ENCODE measurements at regions not wholly inside any gene's neighbourhood (a gene's known extent, or its start where the extent isn't known, plus 50 kb on each side); places are given as distances from the start of the nearest gene placed in this dataset.

DNA sequence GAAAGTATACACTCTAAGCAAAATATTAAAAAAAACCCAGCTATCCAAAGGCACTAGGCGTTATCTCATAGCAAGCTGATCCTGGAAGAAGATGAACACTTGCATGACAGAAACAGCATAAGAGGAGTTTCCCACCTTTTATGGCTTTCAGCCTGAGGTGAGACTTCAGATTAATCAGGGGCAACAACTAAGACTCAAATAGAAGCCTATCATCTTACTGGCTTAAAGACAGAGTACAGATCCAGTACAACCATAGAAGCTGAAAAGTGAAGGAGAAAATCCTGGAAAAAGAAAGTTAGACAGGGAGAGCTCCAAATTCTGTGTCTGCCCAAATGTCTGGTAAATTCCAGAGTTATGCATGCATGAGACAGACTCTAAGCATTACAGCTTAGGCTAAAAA lies 360.8 kb upstream of the KCNN2 start:
- DNase-seq (ENCODE audit: low read depth in 1 of 2, low spot score in 2 of 2) = no peak
- Histone ChIP-seq H3K27me3 (replicated peaks) (peaks cover 5% of the 10 kb centered on the region), H3K4me3 (no peak overlapping the region), H3K4me1 (replicated peaks) (no peaks in the 10 kb centered on the region), H3K9me3 (replicated peaks) (no peaks in the 10 kb centered on the region), H3K27ac (no peak overlapping the region), H3K36me3 (no peaks in the 10 kb centered on the region)

DNA sequence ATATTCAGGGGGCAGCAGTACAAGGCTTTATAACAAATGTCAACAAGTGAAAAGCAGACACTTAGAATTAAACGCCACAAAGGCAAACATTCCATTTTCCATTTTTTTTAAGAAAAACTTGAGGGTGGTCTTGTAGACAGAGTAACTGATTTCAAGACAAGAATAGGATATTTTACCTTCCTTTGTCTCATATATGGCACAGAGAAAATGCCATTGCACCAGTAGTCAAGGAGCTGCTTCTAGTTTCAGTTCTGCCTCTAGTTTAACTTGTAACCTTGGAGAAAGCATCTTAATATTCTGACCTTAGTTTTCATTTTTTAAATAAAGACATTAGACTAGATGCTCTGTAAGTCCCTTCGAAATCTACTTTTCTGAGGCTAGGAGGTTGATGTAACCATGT lies 355.3 kb upstream of the KCNN2 start:
- Histone ChIP-seq H3K27me3 (replicated peaks) (no peaks in the 10 kb centered on the region; the same call in 1 of the 2 replicates), H3K36me3 (no peaks in the 10 kb centered on the region), H3K4me1 (replicated peaks) (no peaks in the 10 kb centered on the region), H3K27ac (no peak overlapping the region), H3K4me3 (no peak overlapping the region), H3K9me3 (replicated peaks) (no peaks in the 10 kb centered on the region)
- DNase-seq (ENCODE audit: low read depth in 1 of 2, low spot score in 2 of 2) = no peak

DNA sequence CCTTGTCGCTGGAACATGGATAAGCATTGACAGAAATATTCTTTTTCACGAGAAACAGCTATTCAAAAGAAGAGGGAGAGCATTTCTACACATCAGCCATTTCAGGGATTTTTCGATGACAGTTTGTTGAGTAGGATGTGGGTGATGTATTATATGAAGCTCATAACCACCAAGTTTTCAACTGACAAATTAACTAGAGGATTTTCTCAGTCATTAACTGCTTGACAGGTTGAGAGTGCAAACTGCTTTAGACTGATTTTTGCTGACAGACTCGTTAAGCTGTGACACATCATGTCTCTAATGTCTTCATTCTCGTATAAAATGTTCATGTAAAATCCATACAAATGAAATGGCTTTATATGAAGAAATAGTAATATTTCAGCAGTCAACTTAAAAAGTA lies 354.2 kb upstream of the KCNN2 start:
- Histone ChIP-seq H3K27ac (no peak overlapping the region), H3K4me3 (no peak overlapping the region), H3K36me3 (no peaks in the 10 kb centered on the region), H3K4me1 (replicated peaks) (no peaks in the 10 kb centered on the region), H3K27me3 (replicated peaks) (no peaks in the 10 kb centered on the region), H3K9me3 (replicated peaks) (no peaks in the 10 kb centered on the region)
- DNase-seq (ENCODE audit: low read depth in 1 of 2, low spot score in 2 of 2) = no peak

DNA sequence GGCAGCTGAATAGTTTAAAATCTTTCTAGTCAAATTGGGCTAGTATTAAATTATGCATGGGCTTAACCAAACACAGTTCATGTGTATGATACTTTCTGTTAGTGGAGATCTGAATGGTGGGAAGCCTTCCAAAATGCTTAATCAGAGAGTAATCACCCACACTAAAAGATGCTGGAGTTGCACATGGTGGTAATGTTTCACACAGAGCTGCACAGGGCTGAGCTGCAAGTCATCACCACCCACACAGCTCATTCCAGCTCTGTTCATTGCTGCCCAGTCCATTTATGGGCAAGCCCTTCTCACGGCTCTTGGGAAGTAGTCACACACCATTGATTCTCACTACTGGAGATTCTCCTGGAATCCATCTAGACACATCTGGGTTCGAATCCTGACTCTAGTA lies 351.5 kb upstream of the KCNN2 start:
- Histone ChIP-seq H3K9me3 (replicated peaks) (no peaks in the 10 kb centered on the region), H3K36me3 (no peaks in the 10 kb centered on the region), H3K27ac (no peak overlapping the region), H3K4me1 (replicated peaks) (no peaks in the 10 kb centered on the region), H3K4me3 (no peak overlapping the region), H3K27me3 (replicated peaks) (no peaks in the 10 kb centered on the region)
- no peak for DNase-seq (ENCODE audit: low read depth in 1 of 2, low spot score in 2 of 2)

DNA sequence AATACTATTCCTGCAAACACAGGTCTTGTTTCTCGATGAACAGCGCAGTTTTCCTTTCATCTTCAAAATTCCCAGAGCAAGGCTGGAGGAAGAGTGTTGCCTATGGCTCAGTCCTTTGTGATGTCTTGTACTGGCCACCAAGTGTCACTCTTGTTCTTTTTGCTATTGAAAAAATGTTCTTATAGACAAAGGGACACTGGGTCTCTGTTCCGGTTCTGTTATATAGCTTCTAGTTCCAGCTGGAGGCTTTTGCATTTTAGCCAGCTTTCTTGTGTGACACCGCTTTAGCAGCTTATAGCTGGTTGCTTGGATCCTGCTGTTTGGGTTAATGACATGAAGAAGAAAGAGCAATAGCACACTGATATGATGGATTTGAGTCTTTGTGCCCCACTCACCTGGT lies 343.7 kb upstream of the KCNN2 start:
- Histone ChIP-seq H3K36me3 (no peaks in the 10 kb centered on the region), H3K27ac (no peak overlapping the region), H3K4me1 (replicated peaks) (no peaks in the 10 kb centered on the region), H3K9me3 (replicated peaks) (no peaks in the 10 kb centered on the region), H3K4me3 (no peak overlapping the region), H3K27me3 (replicated peaks) (0 out of 2 replicates have a peak, but pooled peaks cover 4% of the 10 kb centered on the region)
- DNase-seq (ENCODE audit: low read depth in 1 of 2, low spot score in 2 of 2) = peak in 1 of 2 experiments; percentile 12

DNA sequence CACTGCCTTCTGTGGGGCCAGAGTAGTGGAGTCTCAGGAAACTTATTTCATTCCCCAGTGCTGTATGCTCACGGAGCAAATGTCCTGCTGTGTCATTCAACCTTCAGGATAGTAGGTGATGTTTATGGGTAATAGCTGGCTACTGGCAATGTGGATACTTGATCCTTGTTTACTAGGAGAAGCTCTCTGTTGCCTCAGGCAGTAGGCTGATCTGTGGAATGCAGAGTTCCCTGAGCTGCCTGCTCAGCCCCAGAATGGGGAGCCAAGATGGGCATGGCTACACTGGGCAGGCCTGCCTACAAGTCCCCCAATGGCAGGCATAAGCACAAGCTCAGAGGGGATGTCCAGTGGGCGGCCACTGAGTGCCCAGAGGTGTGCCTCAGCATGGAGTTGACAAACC lies 323.1 kb upstream of the KCNN2 start:
- DNase-seq (ENCODE audit: low read depth in 1 of 2, low spot score in 2 of 2) = no peak
- Histone ChIP-seq H3K27ac (no peak overlapping the region), H3K9me3 (replicated peaks) (no peaks in the 10 kb centered on the region; the same call in none of the 2 replicates), H3K4me3 (no peak overlapping the region), H3K36me3 (no peaks in the 10 kb centered on the region), H3K4me1 (replicated peaks) (no peaks in the 10 kb centered on the region), H3K27me3 (replicated peaks) (no peaks in the 10 kb centered on the region)

DNA sequence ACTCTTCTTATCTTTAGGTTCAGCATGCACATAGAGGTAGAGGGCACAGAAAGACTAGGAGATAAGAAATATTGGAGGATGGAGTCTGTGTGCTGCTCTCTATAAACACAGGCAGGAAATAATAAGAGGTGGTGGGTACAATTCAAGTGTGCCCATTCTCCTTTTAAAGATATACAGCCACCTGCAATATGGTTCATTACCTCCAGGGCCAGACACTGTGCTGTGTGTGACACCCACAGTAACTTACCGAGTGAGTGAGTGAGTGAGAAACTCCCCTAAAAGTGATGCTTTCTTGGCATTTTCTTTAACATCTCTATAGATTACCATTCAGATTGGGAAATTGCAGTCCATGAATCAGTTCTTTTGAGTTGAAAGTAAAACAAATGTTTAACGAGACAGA lies 311.8 kb upstream of the KCNN2 start:
- Histone ChIP-seq H3K4me1 (replicated peaks) (peaks cover 2% of the 10 kb centered on the region), H3K36me3 (no peaks in the 10 kb centered on the region), H3K27ac (no peak overlapping the region), H3K4me3 (no peak overlapping the region), H3K27me3 (replicated peaks) (peaks cover 17% of the 10 kb centered on the region), H3K9me3 (replicated peaks) (no peaks in the 10 kb centered on the region)
- DNase-seq (ENCODE audit: low read depth in 1 of 2, low spot score in 2 of 2) = no peak

DNA sequence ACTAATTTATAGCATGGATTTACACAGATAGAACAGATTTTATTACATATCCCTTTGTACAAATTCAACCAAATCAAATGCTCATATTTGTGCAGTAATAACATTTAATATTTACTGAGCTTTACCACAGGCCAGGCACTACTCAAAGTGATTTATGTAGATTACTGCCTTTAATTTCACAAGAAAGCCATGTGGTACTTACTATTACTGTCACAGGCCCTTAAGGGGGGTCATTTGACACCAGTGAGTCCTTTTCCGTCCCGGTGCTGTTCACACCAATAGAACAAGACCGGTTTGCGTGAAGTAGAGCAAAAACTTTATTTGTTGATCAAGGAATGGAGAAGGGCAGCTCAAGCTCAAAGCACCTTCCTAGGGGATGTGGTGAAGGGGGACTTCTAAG lies 308.5 kb upstream of the KCNN2 start:
- no peaks in the 10 kb centered on the region for H3K36me3 ChIP-seq
- no peak overlapping the region for H3K4me3 ChIP-seq
- H3K27me3 ChIP-seq (replicated peaks) = peaks cover 48% of the 10 kb centered on the region
- H3K9me3 ChIP-seq (replicated peaks) = 0 out of 2 replicates have a peak, but pooled peaks cover 5% of the 10 kb centered on the region
- no peak overlapping the region for H3K27ac ChIP-seq
- no peak for DNase-seq (ENCODE audit: low read depth in 1 of 2, low spot score in 2 of 2)
- H3K4me1 ChIP-seq (replicated peaks) = peaks cover 11% of the 10 kb centered on the region

DNA sequence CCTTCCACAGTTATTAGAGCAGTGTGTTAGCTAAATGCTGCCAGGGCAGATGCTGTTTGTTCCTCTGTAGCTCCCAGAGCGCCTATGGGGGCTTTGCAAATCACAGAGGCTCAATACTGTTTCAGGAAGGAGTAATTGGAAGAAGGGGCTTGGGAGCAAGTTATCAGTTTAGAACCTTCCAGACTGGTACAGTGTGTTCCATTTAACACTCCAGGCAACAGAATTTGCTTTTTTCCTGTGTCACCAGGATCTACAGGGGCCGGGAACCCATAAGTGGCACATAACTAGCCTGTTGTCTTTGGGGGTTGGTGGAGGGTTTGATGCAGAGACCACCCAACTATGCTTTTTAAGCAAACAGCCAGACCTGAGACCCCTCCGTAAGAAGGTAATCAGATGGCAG lies 307.3 kb upstream of the KCNN2 start:
- Histone ChIP-seq H3K9me3 (replicated peaks) (0 out of 2 replicates have a peak, but pooled peaks cover 5% of the 10 kb centered on the region), H3K4me1 (replicated peaks) (peaks cover 11% of the 10 kb centered on the region), H3K27me3 (replicated peaks) (peaks cover 49% of the 10 kb centered on the region), H3K36me3 (no peaks in the 10 kb centered on the region), H3K4me3 (no peak overlapping the region), H3K27ac (no peak overlapping the region)
- no peak for DNase-seq (ENCODE audit: low read depth in 1 of 2, low spot score in 2 of 2)

DNA sequence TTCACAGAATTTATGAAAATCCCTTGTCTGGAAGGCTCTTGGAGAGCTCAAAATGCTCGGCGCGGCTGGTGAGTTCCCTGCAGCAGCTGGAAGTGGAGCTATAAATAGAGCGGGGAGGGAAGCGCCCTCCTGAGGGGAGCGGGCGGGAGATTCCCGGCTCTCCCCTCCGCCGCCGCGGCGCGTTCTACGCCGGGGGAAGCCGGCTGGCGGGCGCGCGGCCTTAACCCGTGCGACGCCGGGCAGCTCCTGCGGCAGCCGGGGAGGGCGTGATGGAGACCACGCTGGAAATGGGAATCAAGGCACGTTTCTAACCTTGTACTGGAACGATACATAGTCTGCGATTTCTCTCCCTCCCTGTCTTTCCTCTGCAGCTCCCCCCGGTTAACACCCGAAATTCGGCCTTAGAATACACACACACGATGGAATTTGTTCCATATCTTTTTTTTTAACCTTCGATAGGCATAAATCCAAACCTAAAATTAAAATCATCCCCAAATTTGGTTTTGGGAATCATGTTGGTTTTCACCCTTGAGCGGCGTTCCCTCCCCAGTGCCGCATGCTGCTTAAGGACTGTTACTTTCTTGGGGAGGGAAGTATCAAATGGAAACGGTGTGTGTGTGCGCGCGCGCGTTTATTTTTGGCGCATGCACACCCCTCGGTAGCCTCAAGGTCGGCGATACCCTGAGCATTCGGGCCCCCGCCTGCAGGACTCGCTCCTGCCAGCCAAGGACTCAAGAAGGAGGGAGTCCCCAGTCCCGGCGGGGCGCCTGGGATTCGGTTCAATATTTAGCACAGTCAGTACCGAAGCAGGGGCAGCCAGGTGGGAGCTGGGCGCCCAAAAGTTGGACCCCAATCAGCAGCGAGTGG lies 306.3 kb upstream of the KCNN2 start:
- Histone ChIP-seq H3K4me1 (replicated peaks) (peaks cover 11% of the 10 kb centered on the region), H3K9me3 (replicated peaks) (0 out of 2 replicates have a peak, but pooled peaks cover 5% of the 10 kb centered on the region), H3K27ac (no peak overlapping the region), H3K27me3 (replicated peaks) (peaks cover 49% of the 10 kb centered on the region), H3K4me3 (peak overlapping the region; percentile 13; the same call in 1 of the 2 replicates), H3K36me3 (no peaks in the 10 kb centered on the region)
- DNase-seq (ENCODE audit: low read depth in 1 of 2, low spot score in 2 of 2) = peak; percentile 54 to 62

DNA sequence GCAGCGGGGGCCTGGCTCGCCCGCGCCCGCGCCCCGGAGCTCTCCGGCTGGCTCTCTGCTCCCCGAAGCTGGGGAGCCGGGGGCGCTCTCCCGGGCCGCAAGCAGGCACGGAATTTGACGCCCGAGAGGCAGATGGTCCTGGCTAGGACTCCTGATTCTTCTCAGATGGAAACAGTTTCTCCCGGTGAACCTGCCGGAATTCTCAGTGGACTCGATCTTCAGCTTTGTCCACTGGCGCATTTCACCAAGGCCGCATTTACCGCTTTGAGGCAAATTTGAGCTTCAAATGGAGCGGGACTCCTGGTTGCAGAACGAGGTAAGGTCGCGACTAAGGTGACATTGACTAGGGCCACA lies 305.7 kb upstream of the KCNN2 start:
- Histone ChIP-seq H3K27me3 (replicated peaks) (peaks cover 49% of the 10 kb centered on the region), H3K4me1 (replicated peaks) (peaks cover 11% of the 10 kb centered on the region), H3K27ac (no peak overlapping the region), H3K9me3 (replicated peaks) (0 out of 2 replicates have a peak, but pooled peaks cover 5% of the 10 kb centered on the region), H3K4me3 (no peak overlapping the region), H3K36me3 (no peaks in the 10 kb centered on the region)
- DNase-seq (ENCODE audit: low read depth in 1 of 2, low spot score in 2 of 2) = no peak

DNA sequence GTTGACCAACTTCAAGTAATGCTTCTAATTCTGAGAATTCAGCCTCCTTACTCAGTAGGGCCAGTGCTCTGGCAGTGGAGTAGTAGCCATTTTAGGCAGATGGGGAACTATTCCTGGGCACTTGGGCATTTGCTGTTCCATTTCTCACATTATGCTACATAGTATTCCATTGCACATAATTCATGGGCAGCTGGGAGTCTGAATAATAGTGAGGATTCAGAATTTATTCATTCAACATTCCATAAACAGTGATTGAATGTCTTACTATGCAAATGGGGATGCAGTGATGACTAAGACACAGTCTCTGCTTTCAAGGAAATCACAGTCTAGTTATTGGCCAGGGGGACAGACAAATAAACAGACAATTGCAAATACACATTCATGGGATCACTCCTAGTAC lies 301.0 kb upstream of the KCNN2 start:
- H3K36me3 ChIP-seq = no peaks in the 10 kb centered on the region
- no peaks in the 10 kb centered on the region for H3K9me3 ChIP-seq (replicated peaks)
- no peak overlapping the region for H3K27ac ChIP-seq
- H3K4me1 ChIP-seq (replicated peaks) = peaks cover 2% of the 10 kb centered on the region
- no peak overlapping the region for H3K4me3 ChIP-seq
- H3K27me3 ChIP-seq (replicated peaks) = peaks cover 24% of the 10 kb centered on the region
- DNase-seq (ENCODE audit: low read depth in 1 of 2, low spot score in 2 of 2) = no peak

DNA sequence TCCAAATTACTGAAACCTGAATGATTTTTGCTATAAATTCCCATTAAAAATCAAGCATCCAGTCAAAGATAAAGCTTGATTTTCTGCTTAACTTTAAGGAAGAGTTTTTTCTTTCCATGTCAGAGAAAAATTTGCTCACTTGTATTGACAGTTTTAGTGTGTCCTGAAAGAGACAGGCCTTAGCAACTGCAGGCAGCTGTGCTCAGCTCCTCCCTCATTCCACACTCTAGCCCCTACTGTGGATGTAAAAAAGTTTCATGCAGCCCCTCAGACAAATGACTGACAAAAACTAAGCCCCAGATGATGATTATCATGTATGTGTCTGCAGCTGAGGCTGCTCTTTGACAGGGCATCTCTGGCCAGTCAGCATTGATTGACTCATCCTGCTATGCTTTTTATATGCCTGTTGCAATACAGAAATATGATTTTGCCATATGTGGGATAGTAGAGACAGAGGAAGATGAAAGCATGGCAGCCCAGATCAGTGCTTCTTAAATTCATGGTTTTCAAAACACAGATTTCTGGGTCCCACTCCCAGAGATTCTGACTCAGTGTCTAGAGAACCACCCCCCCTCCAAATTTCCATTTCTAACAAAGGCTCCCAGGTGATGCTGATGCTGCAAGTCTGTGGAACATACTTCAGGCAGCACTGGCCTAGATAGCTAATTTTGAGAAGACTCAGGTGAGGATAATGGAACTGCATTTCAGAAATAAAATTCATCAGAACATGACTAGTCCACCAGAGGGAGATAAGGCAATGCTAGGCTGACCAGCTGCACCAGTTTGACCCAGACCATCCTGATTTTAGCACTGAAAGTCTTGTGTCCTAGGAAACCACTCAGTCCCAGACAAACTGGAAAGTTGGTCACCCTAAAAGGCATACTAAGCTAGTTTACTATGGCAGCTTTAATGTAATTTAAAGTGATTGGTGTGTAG lies 298.7 kb upstream of the KCNN2 start:
- H3K36me3 ChIP-seq = no peaks in the 10 kb centered on the region
- no peak overlapping the region for H3K4me3 ChIP-seq
- 0 out of 2 replicates have a peak, but pooled peaks cover 2% of the 10 kb centered on the region for H3K27me3 ChIP-seq (replicated peaks)
- no peaks in the 10 kb centered on the region for H3K9me3 ChIP-seq (replicated peaks)
- H3K4me1 ChIP-seq (replicated peaks) = no peaks in the 10 kb centered on the region
- H3K27ac ChIP-seq = no peak overlapping the region
- no peak for DNase-seq (ENCODE audit: low read depth in 1 of 2, low spot score in 2 of 2)

DNA sequence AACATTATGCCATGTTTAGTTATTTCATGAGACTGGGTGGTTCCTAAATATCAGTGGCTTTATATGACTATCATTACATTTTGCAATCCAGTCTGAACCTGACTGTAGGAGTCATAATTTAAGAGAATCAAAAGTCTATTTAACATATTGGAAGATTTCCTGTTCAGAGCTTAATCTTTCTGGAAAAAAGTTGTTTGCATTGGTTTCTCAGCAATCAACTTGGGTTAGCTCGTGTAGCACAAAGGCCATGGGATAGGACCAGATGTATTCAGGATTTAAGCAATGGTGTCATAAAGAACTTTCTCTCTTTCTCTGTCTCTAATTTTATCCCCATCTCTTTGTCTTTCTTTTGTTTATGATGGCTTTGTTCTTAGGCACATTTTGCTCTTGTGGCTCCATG lies 296.0 kb upstream of the KCNN2 start:
- Histone ChIP-seq H3K9me3 (replicated peaks) (no peaks in the 10 kb centered on the region), H3K27ac (no peak overlapping the region), H3K4me1 (replicated peaks) (no peaks in the 10 kb centered on the region), H3K4me3 (no peak overlapping the region), H3K36me3 (no peaks in the 10 kb centered on the region), H3K27me3 (replicated peaks) (no peaks in the 10 kb centered on the region)
- DNase-seq (ENCODE audit: low read depth in 1 of 2, low spot score in 2 of 2) = no peak
